ENCODE measurements at regions not wholly inside any gene's neighbourhood (a gene's known extent, or its start where the extent isn't known, plus 50 kb on each side); places are given as distances from the start of the nearest gene placed in this dataset.
"Not testable (repeated sequence)": the region's sequence is repeated elsewhere in the genome, so short reads cannot be mapped to it uniquely, and the experiment has no call there.

- Histone ChIP-seq H3K4me2 (no peak overlapping the region), H3K9me3 (no peaks in the 10 kb centered on the region), H3K9ac (no peak overlapping the region), H4K20me1 (no peaks in the 10 kb centered on the region), H3K4me1 (no peaks in the 10 kb centered on the region), H3K4me3 (no peak overlapping the region), H3K27me3 (no peaks in the 10 kb centered on the region), H3K36me3 (no peaks in the 10 kb centered on the region), H3K27ac (no peak overlapping the region)
- TF ChIP-seq Cebpa-rat (IDR thresholded peaks at IDR 0.05) = no peak
Observed at GRCh38 chr6:12481850-12482249, 191.7 kb downstream of the EDN1 start.

- H4K20me1 ChIP-seq = no peaks in the 10 kb centered on the region
- H3K4me1 ChIP-seq = no peaks in the 10 kb centered on the region
- no peak overlapping the region for H3K27ac ChIP-seq
- no peaks in the 10 kb centered on the region for H3K36me3 ChIP-seq
- no peak overlapping the region for H3K9ac ChIP-seq
- no peak overlapping the region for H3K4me3 ChIP-seq
- H3K9me3 ChIP-seq = no peaks in the 10 kb centered on the region
- TF ChIP-seq Cebpa-rat (IDR thresholded peaks at IDR 0.05) = no peak
- no peaks in the 10 kb centered on the region for H3K27me3 ChIP-seq
- no peak overlapping the region for H3K4me2 ChIP-seq
Observed at GRCh38 chr6:12482386-12483375, 192.5 kb downstream of the EDN1 start.

- Histone ChIP-seq H4K20me1 (no peaks in the 10 kb centered on the region), H3K9me3 (no peaks in the 10 kb centered on the region), H3K9ac (no peak overlapping the region), H3K36me3 (no peaks in the 10 kb centered on the region), H3K4me1 (no peaks in the 10 kb centered on the region), H3K4me2 (no peak overlapping the region), H3K27me3 (no peaks in the 10 kb centered on the region), H3K27ac (no peak overlapping the region), H3K4me3 (no peak overlapping the region)
- TF ChIP-seq Cebpa-rat (IDR thresholded peaks at IDR 0.05) = no peak
Observed at GRCh38 chr6:12483712-12484111, 193.6 kb downstream of the EDN1 start.

GRCh38 chr6:12484519-12484918 lies 194.4 kb downstream of the EDN1 start:
- Histone ChIP-seq H3K4me3 (no peak overlapping the region), H3K36me3 (no peaks in the 10 kb centered on the region), H3K27ac (no peak overlapping the region), H4K20me1 (no peaks in the 10 kb centered on the region), H3K9me3 (no peaks in the 10 kb centered on the region), H3K27me3 (no peaks in the 10 kb centered on the region), H3K9ac (no peak overlapping the region), H3K4me2 (no peak overlapping the region), H3K4me1 (no peaks in the 10 kb centered on the region)
- no peak for TF ChIP-seq Cebpa-rat (IDR thresholded peaks at IDR 0.05)

- Histone ChIP-seq H3K27ac (no peak overlapping the region), H3K4me1 (no peaks in the 10 kb centered on the region), H3K27me3 (no peaks in the 10 kb centered on the region), H3K9ac (no peak overlapping the region), H3K36me3 (no peaks in the 10 kb centered on the region), H4K20me1 (no peaks in the 10 kb centered on the region), H3K9me3 (no peaks in the 10 kb centered on the region), H3K4me2 (no peak overlapping the region), H3K4me3 (no peak overlapping the region)
- TF ChIP-seq Cebpa-rat (IDR thresholded peaks at IDR 0.05) = no peak
Observed at GRCh38 chr6:12485226-12485764, 195.1 kb downstream of the EDN1 start.

GRCh38 chr6:12485837-12486236 lies 195.7 kb downstream of the EDN1 start:
- Histone ChIP-seq H3K27me3 (no peaks in the 10 kb centered on the region), H3K27ac (no peak overlapping the region), H3K9ac (no peak overlapping the region), H3K36me3 (no peaks in the 10 kb centered on the region), H3K9me3 (no peaks in the 10 kb centered on the region), H3K4me1 (no peaks in the 10 kb centered on the region), H3K4me3 (no peak overlapping the region), H3K4me2 (no peak overlapping the region), H4K20me1 (no peaks in the 10 kb centered on the region)
- no peak for TF ChIP-seq Cebpa-rat (IDR thresholded peaks at IDR 0.05)

- H3K9ac ChIP-seq = no peak overlapping the region
- H3K9me3 ChIP-seq = no peaks in the 10 kb centered on the region
- H4K20me1 ChIP-seq = no peaks in the 10 kb centered on the region
- no peaks in the 10 kb centered on the region for H3K36me3 ChIP-seq
- no peak overlapping the region for H3K27ac ChIP-seq
- no peaks in the 10 kb centered on the region for H3K4me1 ChIP-seq
- no peak overlapping the region for H3K4me2 ChIP-seq
- no peak for TF ChIP-seq Cebpa-rat (IDR thresholded peaks at IDR 0.05)
- H3K27me3 ChIP-seq = no peaks in the 10 kb centered on the region
- H3K4me3 ChIP-seq = no peak overlapping the region
Observed at GRCh38 chr6:12490351-12490903, 200.3 kb downstream of the EDN1 start.

- Histone ChIP-seq H3K4me2 (no peak overlapping the region), H3K9ac (no peak overlapping the region), H4K20me1 (no peaks in the 10 kb centered on the region), H3K36me3 (no peaks in the 10 kb centered on the region), H3K27ac (no peak overlapping the region), H3K27me3 (no peaks in the 10 kb centered on the region), H3K4me3 (no peak overlapping the region), H3K9me3 (no peaks in the 10 kb centered on the region), H3K4me1 (no peaks in the 10 kb centered on the region)
- no peak for TF ChIP-seq Cebpa-rat (IDR thresholded peaks at IDR 0.05)
Observed at GRCh38 chr6:12490904-12491571, 200.9 kb downstream of the EDN1 start.

GRCh38 chr6:12492929-12493328 lies 202.8 kb downstream of the EDN1 start:
- H3K4me2 ChIP-seq, H3K36me3 ChIP-seq, H3K27me3 ChIP-seq, H3K27ac ChIP-seq, H3K9ac ChIP-seq, H3K4me1 ChIP-seq, H3K9me3 ChIP-seq, H3K4me3 ChIP-seq, H4K20me1 ChIP-seq: not testable (repeated sequence)

- Histone ChIP-seq H3K36me3 (no peaks in the 10 kb centered on the region), H3K9ac (no peak overlapping the region), H3K4me3 (no peak overlapping the region), H3K27me3 (no peaks in the 10 kb centered on the region), H4K20me1 (no peaks in the 10 kb centered on the region), H3K27ac (no peak overlapping the region), H3K9me3 (no peaks in the 10 kb centered on the region), H3K4me2 (no peak overlapping the region), H3K4me1 (no peaks in the 10 kb centered on the region)
- TF ChIP-seq Cebpa-rat (IDR thresholded peaks at IDR 0.05) = no peak
Observed at GRCh38 chr6:12493446-12493845, 203.3 kb downstream of the EDN1 start.

Measured in BLaER1 (cell line).